ENCODE measurements at regions not wholly inside any gene's neighbourhood (a gene's known extent, or its start where the extent isn't known, plus 50 kb on each side); places are given as distances from the start of the nearest gene placed in this dataset.
"Not testable (repeated sequence)": the region's sequence is repeated elsewhere in the genome, so short reads cannot be mapped to it uniquely, and the experiment has no call there.

DNA sequence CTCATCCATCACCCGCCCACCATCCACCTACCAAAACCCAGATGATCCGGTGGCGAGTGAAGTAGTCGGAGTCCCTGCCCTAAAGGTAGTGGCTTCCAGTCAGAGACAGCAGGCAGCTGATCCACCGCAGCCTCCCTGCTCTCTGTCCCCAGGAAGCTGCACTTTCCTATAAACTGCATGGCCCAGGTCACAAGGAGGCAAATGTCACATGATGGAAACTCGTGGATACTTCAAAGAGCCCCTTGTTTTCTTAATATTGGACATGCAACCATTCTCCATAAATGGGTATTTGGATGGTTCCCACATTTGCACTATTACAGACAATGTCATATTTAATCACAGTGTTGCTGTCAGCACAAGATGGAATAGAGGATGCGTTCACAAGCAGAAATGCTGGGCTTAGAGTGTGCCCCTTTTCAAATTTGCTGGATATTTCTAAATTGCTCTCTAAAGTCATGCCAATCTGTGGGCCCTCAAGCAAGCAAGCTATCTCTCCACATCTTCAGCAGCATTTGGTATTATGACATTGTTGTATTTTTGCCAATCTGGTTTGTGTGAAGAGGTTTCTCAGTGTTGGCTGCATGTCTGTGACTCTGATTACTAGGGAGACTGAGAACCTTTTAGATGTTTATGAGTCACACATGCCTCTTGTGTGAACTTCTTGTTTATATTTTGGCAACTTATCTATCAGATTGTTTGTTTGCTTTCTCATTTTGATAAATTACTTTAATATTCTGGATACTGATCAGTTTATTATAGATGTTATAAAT is 822.0 kb downstream of the TNS3 start:
- Histone ChIP-seq H3K36me3 (ENCODE audit: control insufficient read depth, insufficient read depth, low read length) (no peaks in the 10 kb centered on the region), H3K9me3 (ENCODE audit: control insufficient read depth, insufficient read depth, low read length) (no peaks in the 10 kb centered on the region), H3K27ac (ENCODE audit: low read depth, low read length) (no peak overlapping the region), H3K4me3 (ENCODE audit: low read depth, low read length) (no peak overlapping the region), H3K27me3 (ENCODE audit: control insufficient read depth, insufficient read depth, low read length) (no peaks in the 10 kb centered on the region), H3K4me1 (ENCODE audit: control insufficient read depth, insufficient read depth, low read length) (no peaks in the 10 kb centered on the region)
- DNase-seq (ENCODE audit: low read depth in 4 of 6, low spot score in 6 of 6), result no peak
- WGBS (ENCODE audit: insufficient coverage), result 99% methylated on average over 6 of the region's 7 CpGs

DNA sequence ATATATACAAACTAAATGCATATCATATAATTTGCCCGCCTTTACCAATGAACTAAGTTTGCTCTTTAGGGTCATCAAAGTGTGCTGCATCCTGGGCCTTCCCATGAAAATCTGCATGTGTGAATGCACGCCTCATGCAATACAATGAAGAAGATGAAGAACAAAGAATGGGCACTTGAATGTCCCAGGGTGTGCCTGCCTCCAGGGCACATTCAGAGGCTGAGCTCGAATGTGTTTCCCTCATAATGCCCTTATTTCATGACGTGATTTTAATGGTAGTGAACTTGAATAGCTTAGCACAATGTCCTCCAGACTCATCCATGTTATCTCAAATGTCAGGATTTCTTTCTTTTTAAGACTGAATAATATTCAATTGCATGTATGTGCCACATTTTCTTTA is 824.9 kb downstream of the TNS3 start:
- Histone ChIP-seq H3K36me3 (ENCODE audit: control insufficient read depth, insufficient read depth, low read length) (no peaks in the 10 kb centered on the region), H3K9me3 (ENCODE audit: control insufficient read depth, insufficient read depth, low read length) (no peaks in the 10 kb centered on the region), H3K4me1 (ENCODE audit: control insufficient read depth, insufficient read depth, low read length) (no peaks in the 10 kb centered on the region), H3K27ac (ENCODE audit: low read depth, low read length) (no peak overlapping the region), H3K4me3 (ENCODE audit: low read depth, low read length) (no peak overlapping the region), H3K27me3 (ENCODE audit: control insufficient read depth, insufficient read depth, low read length) (no peaks in the 10 kb centered on the region)
- WGBS (ENCODE audit: insufficient coverage), result 75% methylated on average over 1 of the region's 4 CpGs
- no peak for DNase-seq (ENCODE audit: low read depth in 4 of 6, low spot score in 6 of 6)

DNA sequence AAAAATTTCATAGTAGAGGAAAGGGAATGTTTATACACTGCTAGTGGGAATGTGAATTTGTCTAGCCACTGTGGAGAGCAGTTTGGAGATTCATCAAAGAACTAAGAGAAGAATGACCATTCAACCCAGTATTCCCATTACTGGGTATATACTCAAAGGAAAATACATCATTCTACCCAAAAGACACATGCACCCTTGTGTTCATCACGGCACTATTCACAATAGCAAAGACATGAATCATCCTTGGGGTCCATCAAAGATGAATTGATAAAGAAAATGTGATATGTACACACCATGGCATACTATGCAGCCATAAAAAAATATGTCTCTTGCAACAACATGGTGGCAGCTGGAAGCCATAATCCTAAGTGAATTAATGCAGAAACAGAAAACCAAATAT is 825.7 kb downstream of the TNS3 start:
- DNase-seq (ENCODE audit: low read depth in 4 of 6, low spot score in 6 of 6), result no peak
- Histone ChIP-seq H3K27ac (ENCODE audit: low read depth, low read length) (no peak overlapping the region), H3K27me3 (ENCODE audit: control insufficient read depth, insufficient read depth, low read length) (no peaks in the 10 kb centered on the region), H3K36me3 (ENCODE audit: control insufficient read depth, insufficient read depth, low read length) (no peaks in the 10 kb centered on the region), H3K4me1 (ENCODE audit: control insufficient read depth, insufficient read depth, low read length) (no peaks in the 10 kb centered on the region), H3K4me3 (ENCODE audit: low read depth, low read length) (no peak overlapping the region), H3K9me3 (ENCODE audit: control insufficient read depth, insufficient read depth, low read length) (no peaks in the 10 kb centered on the region)
- WGBS (ENCODE audit: insufficient coverage), result no CpG with 5 or more reads among the region's 1 CpG

DNA sequence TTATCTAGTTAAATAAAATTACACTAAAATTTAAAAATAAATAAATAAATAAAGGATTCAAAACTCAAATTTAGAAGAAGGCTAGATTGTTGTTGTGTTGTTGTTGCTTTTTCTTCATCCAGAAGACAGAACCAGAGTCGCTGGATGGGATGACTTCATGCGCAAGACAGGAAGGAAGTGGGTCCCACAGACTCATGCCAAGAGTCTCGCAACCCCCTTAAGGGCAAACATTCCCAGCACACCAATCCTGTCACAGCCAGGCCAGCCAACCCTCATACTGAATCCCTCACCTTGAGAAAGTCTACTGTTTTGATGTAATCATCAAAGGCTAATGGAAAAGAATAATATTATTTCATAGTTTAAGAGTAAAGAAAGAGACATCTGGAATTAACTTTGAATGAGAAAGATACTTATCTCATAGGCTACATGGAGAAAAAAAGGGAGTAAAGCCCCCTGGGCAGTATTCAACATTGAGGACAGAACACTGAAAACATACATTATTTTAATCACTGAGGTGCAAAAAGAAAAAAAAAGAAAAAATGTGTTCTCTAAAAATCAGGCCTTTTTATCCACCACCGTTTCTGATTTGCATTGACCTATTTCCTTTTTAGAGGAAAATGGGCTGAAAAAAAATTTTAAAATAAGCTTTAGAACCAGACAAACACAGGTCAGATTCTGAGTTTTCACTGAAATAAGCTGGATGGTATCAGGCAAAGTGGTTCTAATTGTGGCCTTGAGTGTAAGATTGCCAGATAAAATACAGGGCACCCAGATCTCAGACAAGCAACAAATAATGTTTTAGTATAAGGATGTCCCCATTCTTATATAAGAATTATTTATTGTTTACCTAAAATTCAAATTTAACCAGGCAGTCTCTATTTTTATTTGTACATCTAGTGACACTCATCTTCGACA is 826.5 kb downstream of the TNS3 start:
- Histone ChIP-seq H3K27ac (ENCODE audit: low read depth, low read length) (no peak overlapping the region), H3K4me1 (ENCODE audit: control insufficient read depth, insufficient read depth, low read length) (no peaks in the 10 kb centered on the region), H3K27me3 (ENCODE audit: control insufficient read depth, insufficient read depth, low read length) (no peaks in the 10 kb centered on the region), H3K9me3 (ENCODE audit: control insufficient read depth, insufficient read depth, low read length) (no peaks in the 10 kb centered on the region), H3K4me3 (ENCODE audit: low read depth, low read length) (no peak overlapping the region), H3K36me3 (ENCODE audit: control insufficient read depth, insufficient read depth, low read length) (no peaks in the 10 kb centered on the region)
- no peak for DNase-seq (ENCODE audit: low read depth in 4 of 6, low spot score in 6 of 6)
- WGBS (ENCODE audit: insufficient coverage), result 100% methylated on average over 1 of the region's 5 CpGs

DNA sequence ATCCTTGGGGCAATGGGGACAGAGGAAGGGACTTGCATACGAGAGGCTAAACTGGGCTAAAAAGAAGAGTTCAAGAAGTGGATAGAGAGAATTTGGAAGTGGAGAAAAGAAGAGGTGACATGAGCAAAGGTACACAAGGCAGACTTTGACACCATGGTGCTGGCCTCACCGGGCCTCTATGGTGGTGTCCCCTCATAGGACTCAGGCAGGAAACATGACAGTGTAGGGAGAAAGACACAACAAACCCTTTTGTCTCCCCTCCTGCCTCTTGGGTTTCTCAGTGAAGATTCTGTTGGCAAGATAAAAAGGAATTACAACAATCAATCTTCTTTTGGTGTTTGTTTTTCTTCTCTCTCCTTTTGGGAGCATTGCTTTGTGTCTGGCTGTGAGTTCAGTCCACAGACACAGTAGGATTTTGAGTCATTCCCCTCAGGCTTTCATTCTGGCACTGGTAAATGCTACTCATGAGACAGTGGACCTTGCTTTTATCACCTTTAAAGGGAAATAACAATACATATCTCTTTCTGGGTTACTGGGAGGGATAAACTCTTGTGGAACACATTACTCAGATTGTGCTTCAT is 827.7 kb downstream of the TNS3 start:
- no peaks in the 10 kb centered on the region for H3K36me3 ChIP-seq (ENCODE audit: control insufficient read depth, insufficient read depth, low read length)
- DNase-seq (ENCODE audit: low read depth in 4 of 6, low spot score in 6 of 6), result peak in 1 of 6 donors; percentile 46
- H3K4me3 ChIP-seq (ENCODE audit: low read depth, low read length), result no peak overlapping the region
- H3K4me1 ChIP-seq (ENCODE audit: control insufficient read depth, insufficient read depth, low read length), result no peaks in the 10 kb centered on the region
- H3K9me3 ChIP-seq (ENCODE audit: control insufficient read depth, insufficient read depth, low read length), result no peaks in the 10 kb centered on the region
- 56% methylated on average over 2 of the region's 2 CpGs for WGBS (ENCODE audit: insufficient coverage)
- no peaks in the 10 kb centered on the region for H3K27me3 ChIP-seq (ENCODE audit: control insufficient read depth, insufficient read depth, low read length)
- H3K27ac ChIP-seq (ENCODE audit: low read depth, low read length), result peak overlapping the region; percentile 10

DNA sequence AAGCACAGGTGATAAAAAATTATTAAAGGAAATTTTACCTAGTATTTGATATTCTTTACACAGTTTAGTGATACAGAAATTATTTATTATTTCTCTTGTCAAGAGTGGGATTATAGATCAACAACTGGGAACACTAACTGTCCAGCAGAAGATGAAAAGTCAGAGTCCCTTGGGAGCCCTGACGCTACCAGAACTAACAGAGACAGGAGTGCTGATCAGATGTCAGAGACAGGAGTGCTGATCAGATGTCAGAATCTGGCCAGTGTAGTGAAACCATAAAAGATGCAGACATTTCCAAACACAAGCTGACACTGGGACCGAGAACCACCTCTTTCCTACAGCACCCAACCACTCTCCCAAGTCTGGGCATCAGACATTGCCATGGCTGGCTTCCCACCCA is 828.2 kb downstream of the TNS3 start:
- Histone ChIP-seq H3K27ac (ENCODE audit: low read depth, low read length) (no peak overlapping the region), H3K4me1 (ENCODE audit: control insufficient read depth, insufficient read depth, low read length) (no peaks in the 10 kb centered on the region), H3K27me3 (ENCODE audit: control insufficient read depth, insufficient read depth, low read length) (no peaks in the 10 kb centered on the region), H3K4me3 (ENCODE audit: low read depth, low read length) (no peak overlapping the region), H3K9me3 (ENCODE audit: control insufficient read depth, insufficient read depth, low read length) (no peaks in the 10 kb centered on the region), H3K36me3 (ENCODE audit: control insufficient read depth, insufficient read depth, low read length) (no peaks in the 10 kb centered on the region)
- 93% methylated on average over 2 of the region's 2 CpGs for WGBS (ENCODE audit: insufficient coverage)
- no peak for DNase-seq (ENCODE audit: low read depth in 4 of 6, low spot score in 6 of 6)

DNA sequence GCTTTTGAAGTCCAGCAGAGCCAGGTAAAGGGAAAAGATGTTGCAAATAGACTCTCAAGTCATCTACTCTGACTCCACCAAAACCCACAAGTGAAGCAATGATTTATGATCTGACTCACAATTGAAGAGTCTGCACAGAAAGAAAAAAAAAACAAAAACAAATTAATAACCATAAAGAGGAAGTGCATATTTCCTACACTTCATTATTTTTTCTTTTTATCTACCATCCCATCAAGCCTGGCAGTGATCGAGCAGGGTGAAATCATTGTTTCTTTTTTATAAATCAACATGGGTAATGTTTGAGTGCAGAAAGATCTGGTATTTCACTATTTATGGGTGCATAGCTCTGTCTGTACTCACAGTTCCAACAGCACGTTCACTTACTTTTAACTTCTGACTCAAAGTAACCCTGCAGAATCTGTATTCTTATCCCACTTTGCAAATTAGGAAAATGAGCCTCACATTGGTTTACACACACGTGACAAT is 829.0 kb downstream of the TNS3 start:
- H3K36me3 ChIP-seq (ENCODE audit: control insufficient read depth, insufficient read depth, low read length), result no peaks in the 10 kb centered on the region
- no peaks in the 10 kb centered on the region for H3K9me3 ChIP-seq (ENCODE audit: control insufficient read depth, insufficient read depth, low read length)
- H3K4me3 ChIP-seq (ENCODE audit: low read depth, low read length), result no peak overlapping the region
- no peaks in the 10 kb centered on the region for H3K27me3 ChIP-seq (ENCODE audit: control insufficient read depth, insufficient read depth, low read length)
- no peaks in the 10 kb centered on the region for H3K4me1 ChIP-seq (ENCODE audit: control insufficient read depth, insufficient read depth, low read length)
- DNase-seq (ENCODE audit: low read depth in 4 of 6, low spot score in 6 of 6), result no peak
- WGBS (ENCODE audit: insufficient coverage), result no CpG with 5 or more reads among the region's 3 CpGs
- H3K27ac ChIP-seq (ENCODE audit: low read depth, low read length), result no peak overlapping the region

DNA sequence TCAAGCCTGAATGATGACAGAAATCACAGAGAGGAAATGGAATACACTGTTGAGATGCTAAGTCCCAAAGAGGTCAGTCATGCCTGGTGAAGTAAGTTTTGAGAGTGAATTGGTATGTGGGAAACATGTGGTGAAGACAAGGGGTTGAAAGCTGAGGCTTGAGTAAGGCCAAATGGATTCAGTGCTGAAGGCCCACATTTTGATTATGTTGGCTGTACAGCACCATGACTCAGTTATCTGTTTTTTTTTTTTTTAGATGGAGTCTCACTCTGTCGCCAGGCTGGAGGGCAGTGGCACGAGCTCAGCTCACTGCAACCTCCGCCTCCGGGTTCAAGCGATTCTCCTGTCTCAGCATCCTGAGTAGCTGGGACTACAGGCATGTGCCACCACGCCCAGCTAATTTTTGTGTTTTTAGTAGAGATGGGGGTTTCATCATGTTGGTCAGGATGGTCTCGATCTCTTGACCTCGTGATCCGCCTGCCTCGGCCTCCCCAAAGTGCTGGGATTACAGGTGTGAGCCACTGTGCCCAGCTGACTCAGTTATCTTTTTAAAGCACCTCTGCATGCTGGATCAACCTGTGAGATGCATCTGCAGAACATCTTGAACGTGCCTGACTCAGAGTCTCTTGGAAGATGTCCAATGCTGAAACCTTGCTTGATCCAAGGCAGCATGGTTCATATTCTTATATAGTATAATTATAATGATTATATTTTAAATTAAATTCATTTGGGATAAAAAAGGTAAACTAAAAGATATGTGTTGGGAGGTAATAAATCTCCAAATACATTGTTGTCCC is 829.8 kb downstream of the TNS3 start:
- 99% methylated on average over 10 of the region's 11 CpGs for WGBS (ENCODE audit: insufficient coverage)
- not testable (repeated sequence) for H3K4me1 ChIP-seq (ENCODE audit: control insufficient read depth, insufficient read depth, low read length); H3K4me3 ChIP-seq (ENCODE audit: low read depth, low read length); H3K27ac ChIP-seq (ENCODE audit: low read depth, low read length); H3K9me3 ChIP-seq (ENCODE audit: control insufficient read depth, insufficient read depth, low read length); DNase-seq (ENCODE audit: low read depth in 4 of 6, low spot score in 6 of 6); H3K36me3 ChIP-seq (ENCODE audit: control insufficient read depth, insufficient read depth, low read length); H3K27me3 ChIP-seq (ENCODE audit: control insufficient read depth, insufficient read depth, low read length)

DNA sequence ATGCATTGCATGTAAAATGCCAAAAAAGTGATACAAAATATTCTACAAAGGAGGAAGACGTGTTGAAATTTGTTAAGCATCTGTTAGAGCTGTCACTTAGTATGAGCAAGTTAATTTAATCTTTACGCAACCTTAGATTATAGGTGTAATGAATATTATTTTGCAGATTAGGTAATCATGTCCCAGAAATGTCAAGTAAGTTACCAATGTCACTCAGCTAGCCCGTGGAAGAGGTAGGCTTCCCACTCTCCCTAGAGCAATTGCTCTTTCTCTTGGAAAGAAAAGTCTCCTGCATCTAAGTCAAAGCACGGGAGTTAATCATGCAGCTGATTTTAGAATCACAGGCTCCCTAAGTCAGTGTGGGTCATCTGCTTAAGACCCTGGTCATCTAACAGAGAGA is 830.4 kb upstream of the IGFBP3 start:
- Histone ChIP-seq H3K9me3 (ENCODE audit: control insufficient read depth, insufficient read depth, low read length) (no peaks in the 10 kb centered on the region), H3K4me1 (ENCODE audit: control insufficient read depth, insufficient read depth, low read length) (no peaks in the 10 kb centered on the region), H3K4me3 (ENCODE audit: low read depth, low read length) (no peak overlapping the region), H3K36me3 (ENCODE audit: control insufficient read depth, insufficient read depth, low read length) (no peaks in the 10 kb centered on the region), H3K27ac (ENCODE audit: low read depth, low read length) (no peak overlapping the region), H3K27me3 (ENCODE audit: control insufficient read depth, insufficient read depth, low read length) (no peaks in the 10 kb centered on the region)
- WGBS (ENCODE audit: insufficient coverage), result 86% methylated on average over 1 of the region's 4 CpGs
- no peak for DNase-seq (ENCODE audit: low read depth in 4 of 6, low spot score in 6 of 6)

All from spinal cord (tissue), 9 donors.